Naive B cell (primary cell): ENCODE measurements at regions not wholly inside any gene's neighbourhood (a gene's known extent, or its start where the extent isn't known, plus 50 kb on each side); places are given as distances from the start of the nearest gene placed in this dataset.
"Not testable (repeated sequence)": the region's sequence is repeated elsewhere in the genome, so short reads cannot be mapped to it uniquely, and the experiment has no call there.

ENCODE experiments used
- ATAC-seq, 2 donors: fragments of 150-1000 bp; cut with Tn5 transposase; 2 replicates each; pipeline ENCODE4 v1.10.0; 2021; ENCODE audit warnings: low read depth in 2 of 2, mild to moderate bottlenecking in 2 of 2, moderate library complexity in 2 of 2
- DNase-seq: peaks from one replicate; pipeline ENCODE4 v3.0.0; 2022
- H3K27ac Mint-ChIP-seq, 6 donors: one replicate each; pipeline ENCODE4 v1.8.0; 2020 to 2022; ENCODE audit warnings: mild to moderate bottlenecking in 6 of 6, mixed read lengths in 6 of 6, moderate library complexity in 5 of 6, inconsistent platforms in 2 of 6
- H3K27me3 Mint-ChIP-seq, 3 donors: one replicate each; pipeline ENCODE4 v1.8.0; 2021 to 2022; ENCODE audit warnings: mixed read lengths in 3 of 3, mild to moderate bottlenecking in 1 of 3
- H3K36me3 Mint-ChIP-seq, 2 donors: one replicate each; pipeline ENCODE4 v1.8.0; 2020 to 2022; ENCODE audit warnings: mixed read lengths in 2 of 2, inconsistent platforms in 1 of 2, mild to moderate bottlenecking in 1 of 2
- H3K4me1 Mint-ChIP-seq, 3 donors: one replicate each; pipeline ENCODE4 v1.8.0; 2020 to 2022; ENCODE audit warnings: mixed read lengths in 3 of 3, inconsistent platforms in 1 of 3, mild to moderate bottlenecking in 1 of 3, moderate library complexity in 1 of 3
- H3K4me3 Mint-ChIP-seq, 8 donors: one replicate each; pipeline ENCODE4 v1.8.0; 2020 to 2022; ENCODE audit warnings: mild to moderate bottlenecking in 8 of 8, mixed read lengths in 8 of 8, moderate library complexity in 8 of 8, inconsistent platforms in 2 of 8
- H3K9me3 Mint-ChIP-seq, 7 donors: one replicate each; pipeline ENCODE4 v1.8.0; 2020 to 2022; ENCODE audit warnings: mixed read lengths in 7 of 7, mild to moderate bottlenecking in 5 of 7, inconsistent platforms in 2 of 7, moderate library complexity in 1 of 7

- Mint-ChIP-seq H3K9me3 (peaks cover 0 to 10% (median 2%) of the 10 kb centered on the region in 7 donors), H3K36me3 (no peaks in the 10 kb centered on the region), H3K27ac (no peak overlapping the region), H3K4me3 (no peak overlapping the region), H3K27me3 (peaks cover 0 to 7% (median 6%) of the 10 kb centered on the region in 3 donors), H3K4me1 (no peaks in the 10 kb centered on the region)
- DNase-seq (no peak), ATAC-seq (no peak)
Observed at GRCh38 chr2:33723329-33723728, 124.2 kb upstream of the FAM98A start.

- peaks cover 0 to 6% (median 0%) of the 10 kb centered on the region in 7 donors for H3K9me3 Mint-ChIP-seq
- no peak overlapping the region for H3K4me3 Mint-ChIP-seq
- H3K36me3 Mint-ChIP-seq = no peaks in the 10 kb centered on the region
- DNase-seq (no peak), ATAC-seq (no peak)
- H3K4me1 Mint-ChIP-seq = no peaks in the 10 kb centered on the region
- peaks cover 0 to 20% (median 6%) of the 10 kb centered on the region in 3 donors for H3K27me3 Mint-ChIP-seq
- H3K27ac Mint-ChIP-seq = no peak overlapping the region
Observed at GRCh38 chr2:33719067-33719466, 120.0 kb upstream of the FAM98A start.

GRCh38 chr2:33712674-33713073, 113.6 kb upstream of the FAM98A start:
- Mint-ChIP-seq H3K27me3 (peaks cover 0 to 8% (median 0%) of the 10 kb centered on the region in 3 donors), H3K9me3 (peaks cover 0 to 6% (median 0%) of the 10 kb centered on the region in 7 donors), H3K4me1 (no peaks in the 10 kb centered on the region), H3K36me3 (no peaks in the 10 kb centered on the region), H3K27ac (no peak overlapping the region), H3K4me3 (no peak overlapping the region)
- ATAC-seq (no peak), DNase-seq (no peak)

DNA sequence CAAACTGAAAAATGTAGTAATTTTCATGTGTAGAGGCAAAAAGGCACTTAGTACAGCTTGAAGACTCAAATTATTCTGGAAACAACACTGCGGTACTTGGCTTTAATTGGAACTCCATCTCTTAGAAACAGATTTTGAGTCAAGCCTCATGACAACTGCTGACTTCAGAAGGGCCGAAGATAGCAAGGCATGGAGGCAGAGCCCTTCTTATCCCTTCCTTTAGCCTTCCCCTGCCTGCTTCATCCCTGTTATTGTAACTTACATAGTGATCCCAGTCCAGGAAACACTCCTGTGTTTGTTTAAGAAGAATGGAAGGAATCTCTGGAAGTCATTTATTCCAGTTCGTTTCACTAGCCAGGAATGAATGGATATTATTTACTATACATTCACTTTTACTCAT, 110.9 kb upstream of the FAM98A start:
- H3K27me3 Mint-ChIP-seq = no peaks in the 10 kb centered on the region
- no peaks in the 10 kb centered on the region for H3K36me3 Mint-ChIP-seq
- no peak overlapping the region for H3K4me3 Mint-ChIP-seq
- ATAC-seq = no peak
- no peak for DNase-seq
- no peak overlapping the region for H3K27ac Mint-ChIP-seq
- peaks cover 0 to 2% (median 0%) of the 10 kb centered on the region in 7 donors for H3K9me3 Mint-ChIP-seq
- H3K4me1 Mint-ChIP-seq = no peaks in the 10 kb centered on the region

GRCh38 chr2:33707312-33707711, 108.2 kb upstream of the FAM98A start:
- no peaks in the 10 kb centered on the region for H3K9me3 Mint-ChIP-seq

GRCh38 chr2:33706410-33706809, 107.3 kb upstream of the FAM98A start:
- DNase-seq = no peak
- no peak for ATAC-seq
- H3K27ac Mint-ChIP-seq = no peak overlapping the region
- H3K27me3 Mint-ChIP-seq = no peaks in the 10 kb centered on the region
- no peak overlapping the region for H3K4me3 Mint-ChIP-seq
- H3K9me3 Mint-ChIP-seq = no peaks in the 10 kb centered on the region
- no peaks in the 10 kb centered on the region for H3K36me3 Mint-ChIP-seq
- no peaks in the 10 kb centered on the region for H3K4me1 Mint-ChIP-seq

More at GRCh38 chr2:33707312-33707711, 108.2 kb upstream of the FAM98A start:
- H3K4me3 Mint-ChIP-seq = no peak overlapping the region
- no peak overlapping the region for H3K27ac Mint-ChIP-seq
- no peak for ATAC-seq
- no peaks in the 10 kb centered on the region for H3K4me1 Mint-ChIP-seq
- no peak for DNase-seq
- no peaks in the 10 kb centered on the region for H3K27me3 Mint-ChIP-seq
- no peaks in the 10 kb centered on the region for H3K36me3 Mint-ChIP-seq

GRCh38 chr2:33704406-33704855, 105.3 kb upstream of the FAM98A start:
- H3K4me1 Mint-ChIP-seq = no peaks in the 10 kb centered on the region
- H3K4me3 Mint-ChIP-seq = no peak overlapping the region
- DNase-seq (no peak), ATAC-seq (no peak)
- H3K27me3 Mint-ChIP-seq = peaks cover 0 to 6% (median 0%) of the 10 kb centered on the region in 3 donors
- H3K9me3 Mint-ChIP-seq = peaks cover 0 to 4% (median 0%) of the 10 kb centered on the region in 7 donors
- H3K27ac Mint-ChIP-seq = no peak overlapping the region
- no peaks in the 10 kb centered on the region for H3K36me3 Mint-ChIP-seq

- Mint-ChIP-seq H3K9me3 (peaks cover 13 to 40% (median 26%) of the 10 kb centered on the region in 7 donors), H3K27me3 (peaks cover 11 to 31% (median 16%) of the 10 kb centered on the region in 3 donors), H3K4me3 (no peak overlapping the region), H3K36me3 (peaks cover 6 to 28% of the 10 kb centered on the region in 2 donors), H3K27ac (no peak overlapping the region), H3K4me1 (no peaks in the 10 kb centered on the region)
- ATAC-seq = no peak
- no peak for DNase-seq
Observed at GRCh38 chr2:33696234-33696633, 97.1 kb upstream of the FAM98A start.

DNA sequence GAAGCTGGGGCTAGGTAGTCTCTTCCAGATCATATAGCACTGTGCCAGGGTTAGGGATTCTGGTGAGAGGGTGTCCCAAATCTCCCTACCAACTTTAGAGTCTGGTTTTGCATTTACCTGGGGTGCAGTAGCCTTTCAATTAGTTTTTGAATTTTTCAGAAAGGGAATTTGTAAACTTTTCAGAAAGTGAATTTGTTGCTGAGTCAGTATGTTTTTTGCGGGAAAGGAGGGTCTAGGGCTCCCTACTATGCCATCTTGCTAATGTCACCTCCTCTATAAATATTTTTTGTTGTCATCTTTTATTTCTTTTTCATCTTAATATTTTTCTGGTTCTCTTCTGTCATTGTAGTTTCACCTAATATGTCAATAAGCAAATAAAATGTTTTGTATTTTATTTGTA, 95.8 kb upstream of the FAM98A start:
- ATAC-seq (no peak), DNase-seq (no peak)
- no peak overlapping the region for H3K27ac Mint-ChIP-seq
- H3K4me3 Mint-ChIP-seq = peak overlapping the region in 1 of 8 donors; percentile 11
- no peaks in the 10 kb centered on the region for H3K4me1 Mint-ChIP-seq
- peaks cover 11 to 25% (median 16%) of the 10 kb centered on the region in 3 donors for H3K27me3 Mint-ChIP-seq
- H3K36me3 Mint-ChIP-seq = peaks cover 6 to 30% of the 10 kb centered on the region in 2 donors
- H3K9me3 Mint-ChIP-seq = peaks cover 16 to 54% (median 37%) of the 10 kb centered on the region in 7 donors

- peaks cover 6 to 43% of the 10 kb centered on the region in 2 donors for H3K36me3 Mint-ChIP-seq
- not testable (repeated sequence) for ATAC-seq
Observed at GRCh38 chr2:33690686-33691085, 91.6 kb upstream of the FAM98A start.

DNA sequence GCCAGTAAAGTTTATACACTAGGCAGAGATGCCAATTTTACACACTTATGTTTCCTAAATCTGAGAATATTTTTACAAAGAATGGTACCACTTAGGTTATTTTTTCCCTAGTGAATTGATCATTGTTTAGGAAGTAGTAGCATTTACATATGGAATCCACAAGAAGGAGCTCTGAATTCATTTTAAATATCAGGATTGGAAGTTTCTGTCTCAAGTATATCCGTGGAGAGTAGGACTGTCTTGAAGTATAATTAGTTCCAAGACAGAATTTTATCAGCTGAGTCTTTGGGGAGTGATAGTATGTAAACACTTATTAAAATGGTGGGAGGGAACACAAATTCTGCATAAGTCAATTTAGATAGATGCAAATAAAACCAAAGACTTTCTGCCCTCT, 82.3 kb upstream of the FAM98A start:
- no peak for DNase-seq
- Mint-ChIP-seq H3K27me3 (peaks cover 6 to 8% (median 8%) of the 10 kb centered on the region in 3 donors), H3K27ac (no peak overlapping the region), H3K9me3 (peaks cover 0 to 16% (median 12%) of the 10 kb centered on the region in 7 donors), H3K4me1 (no peaks in the 10 kb centered on the region), H3K4me3 (no peak overlapping the region), H3K36me3 (no peaks in the 10 kb centered on the region)
- no peak for ATAC-seq

More at GRCh38 chr2:33690686-33691085, 91.6 kb upstream of the FAM98A start:
- DNase-seq, H3K4me3 Mint-ChIP-seq, H3K27ac Mint-ChIP-seq, H3K4me1 Mint-ChIP-seq: not testable (repeated sequence)
- H3K27me3 Mint-ChIP-seq = peaks cover 5 to 19% (median 10%) of the 10 kb centered on the region in 3 donors
- peaks cover 21 to 90% (median 50%) of the 10 kb centered on the region in 7 donors for H3K9me3 Mint-ChIP-seq

DNA sequence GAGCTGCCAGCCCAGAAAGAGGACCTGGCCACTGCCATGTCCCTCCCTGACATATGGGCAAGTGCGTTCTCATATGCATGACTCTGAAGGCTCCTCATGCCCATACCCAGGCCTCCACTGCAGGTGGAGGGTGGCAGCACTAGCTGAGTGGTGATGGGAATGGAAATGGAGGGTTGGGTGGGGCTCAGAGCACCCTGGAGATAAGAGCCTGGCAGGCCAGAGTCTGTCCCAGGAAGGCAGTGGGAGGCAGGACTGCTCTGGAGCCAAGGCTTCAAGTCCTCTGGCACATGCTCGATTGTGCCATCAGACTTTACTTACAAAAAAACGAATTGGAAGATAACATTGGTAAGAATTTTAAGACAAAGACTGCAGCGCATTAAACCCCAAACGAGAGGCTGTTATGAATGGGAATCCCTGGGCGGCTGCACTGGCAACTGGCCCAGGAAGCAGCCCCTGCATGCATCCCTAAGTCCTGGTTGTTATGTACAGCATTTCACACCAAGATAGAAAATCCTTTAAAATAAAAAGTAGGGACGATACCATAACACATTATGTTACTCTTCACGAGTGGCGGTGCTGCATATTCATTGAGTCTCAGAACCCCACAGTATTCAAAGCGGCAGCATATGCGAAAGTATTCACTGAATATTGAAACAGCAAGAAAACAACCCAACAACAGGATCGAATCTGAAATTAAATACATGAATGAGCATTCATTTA, 81.7 kb upstream of the FAM98A start:
- no peak overlapping the region for H3K27ac Mint-ChIP-seq
- H3K36me3 Mint-ChIP-seq = no peaks in the 10 kb centered on the region
- peaks cover 0 to 12% (median 9%) of the 10 kb centered on the region in 7 donors for H3K9me3 Mint-ChIP-seq
- DNase-seq (no peak), ATAC-seq (no peak)
- peaks cover 6 to 8% (median 8%) of the 10 kb centered on the region in 3 donors for H3K27me3 Mint-ChIP-seq
- H3K4me1 Mint-ChIP-seq = no peaks in the 10 kb centered on the region
- H3K4me3 Mint-ChIP-seq = no peak overlapping the region

GRCh38 chr2:33678436-33678835, 79.3 kb upstream of the FAM98A start:
- no peaks in the 10 kb centered on the region for H3K4me1 Mint-ChIP-seq
- DNase-seq (no peak), ATAC-seq (no peak)
- no peak overlapping the region for H3K4me3 Mint-ChIP-seq
- H3K27me3 Mint-ChIP-seq = peaks cover 8 to 15% (median 13%) of the 10 kb centered on the region in 3 donors
- H3K9me3 Mint-ChIP-seq = no peaks in the 10 kb centered on the region
- H3K27ac Mint-ChIP-seq = no peak overlapping the region
- no peaks in the 10 kb centered on the region for H3K36me3 Mint-ChIP-seq

DNA sequence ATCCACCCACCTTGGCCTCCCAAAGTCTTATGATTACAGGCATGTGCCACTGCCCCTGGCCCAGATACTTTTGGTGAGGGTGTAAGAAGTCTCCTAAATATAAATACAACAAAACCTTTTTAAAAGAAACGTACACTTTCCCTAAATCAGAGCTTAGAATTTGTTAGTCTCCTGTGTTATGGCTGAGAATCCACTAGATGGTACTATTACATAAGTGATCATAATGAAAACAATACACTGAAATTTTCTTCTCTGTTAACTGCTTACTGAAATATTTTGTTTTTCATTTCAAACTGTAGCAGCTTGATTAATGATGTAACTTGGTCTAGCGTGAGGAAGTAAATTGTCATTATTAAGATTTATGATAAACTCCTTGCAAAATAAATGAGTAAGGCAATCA, 74.8 kb upstream of the FAM98A start:
- Mint-ChIP-seq H3K36me3 (no peaks in the 10 kb centered on the region), H3K4me1 (no peaks in the 10 kb centered on the region), H3K4me3 (no peak overlapping the region), H3K27me3 (peaks cover 9 to 18% (median 10%) of the 10 kb centered on the region in 3 donors), H3K9me3 (peaks cover 0 to 2% (median 0%) of the 10 kb centered on the region in 7 donors), H3K27ac (no peak overlapping the region)
- DNase-seq (no peak), ATAC-seq (no peak)
